ENCODE measurements at regions not wholly inside any gene's neighbourhood (a gene's known extent, or its start where the extent isn't known, plus 50 kb on each side); places are given as distances from the start of the nearest gene placed in this dataset.

- DNase-seq = no peak
- Histone ChIP-seq H3K4me1 (ENCODE audit: control extremely low read depth in 1 of 4, control insufficient read depth in 4 of 4, insufficient read depth in 4 of 4, low read length in 3 of 4) (no peaks in the 10 kb centered on the region), H3K27ac (ENCODE audit: insufficient read depth in 1 of 2, low read depth in 1 of 2, low read length in 2 of 2, poor library complexity in 1 of 2, severe bottlenecking in 2 of 2) (no peak overlapping the region), H3K36me3 (ENCODE audit: control insufficient read depth in 4 of 4, insufficient read depth in 4 of 4, low read length in 3 of 4) (no peaks in the 10 kb centered on the region), H3K27me3 (replicated peaks in 2 of 5; ENCODE audit: control insufficient read depth in 4 of 5, insufficient read depth in 5 of 5, low read length in 4 of 5) (no peaks in the 10 kb centered on the region), H3K4me3 (ENCODE audit: control insufficient read depth in 1 of 7, extremely low read depth in 1 of 7, insufficient read depth in 4 of 7, low read depth in 2 of 7, low read length in 6 of 7) (no peak overlapping the region), H3K9me3 (ENCODE audit: control extremely low read depth in 1 of 5, control insufficient read depth in 4 of 5, insufficient read depth in 2 of 5, low read depth in 1 of 5, low read length in 4 of 5) (peaks cover 0 to 1% (median 0%) of the 10 kb centered on the region in 5 experiments)
- POLR2A ChIA-PET = no interaction called here
- CTCF ChIA-PET = no interaction called here
- WGBS (ENCODE audit: insufficient coverage) = 54% methylated on average over 3 of the region's 3 CpGs
Observed at GRCh38 chr12:127538316-127538715, 728.7 kb upstream of the TMEM132C start.

GRCh38 chr12:127539226-127539858 is 727.6 kb upstream of the TMEM132C start:
- H3K27ac ChIP-seq (ENCODE audit: insufficient read depth in 1 of 2, low read depth in 1 of 2, low read length in 2 of 2, poor library complexity in 1 of 2, severe bottlenecking in 2 of 2) = no peak overlapping the region
- H3K36me3 ChIP-seq (ENCODE audit: control insufficient read depth in 4 of 4, insufficient read depth in 4 of 4, low read length in 3 of 4) = no peaks in the 10 kb centered on the region
- H3K4me3 ChIP-seq (ENCODE audit: control insufficient read depth in 1 of 7, extremely low read depth in 1 of 7, insufficient read depth in 4 of 7, low read depth in 2 of 7, low read length in 6 of 7) = no peak overlapping the region
- ChIA-PET CTCF (no interaction called here), POLR2A (no interaction called here)
- H3K9me3 ChIP-seq (ENCODE audit: control extremely low read depth in 1 of 5, control insufficient read depth in 4 of 5, insufficient read depth in 2 of 5, low read depth in 1 of 5, low read length in 4 of 5) = peaks cover 0 to 1% (median 0%) of the 10 kb centered on the region in 5 experiments
- no peaks in the 10 kb centered on the region for H3K27me3 ChIP-seq (replicated peaks in 2 of 5; ENCODE audit: control insufficient read depth in 4 of 5, insufficient read depth in 5 of 5, low read length in 4 of 5)
- no peak for DNase-seq
- WGBS (ENCODE audit: insufficient coverage) = 82% methylated on average over 10 of the region's 12 CpGs
- H3K4me1 ChIP-seq (ENCODE audit: control extremely low read depth in 1 of 4, control insufficient read depth in 4 of 4, insufficient read depth in 4 of 4, low read length in 3 of 4) = no peaks in the 10 kb centered on the region

DNA sequence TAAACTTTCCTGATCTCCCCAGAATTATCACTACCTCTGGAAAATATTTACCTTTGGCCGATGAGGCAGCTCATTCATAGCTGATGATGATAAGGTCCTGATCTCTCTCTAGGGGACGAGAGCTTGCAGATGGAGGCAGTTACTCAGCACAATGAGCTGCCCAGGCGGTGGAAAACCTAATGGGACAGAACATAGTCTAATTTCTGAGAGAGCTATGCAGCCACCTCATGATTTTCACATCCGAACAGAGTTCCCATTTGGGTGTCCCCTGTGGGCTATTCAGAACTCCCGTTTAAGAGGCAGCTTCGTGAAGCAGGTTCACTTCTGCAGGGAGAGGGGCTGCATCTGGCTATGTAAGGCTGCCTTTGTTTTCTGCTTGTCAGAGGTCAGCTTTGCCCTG is 724.6 kb upstream of the TMEM132C start:
- no peaks in the 10 kb centered on the region for H3K36me3 ChIP-seq (ENCODE audit: control insufficient read depth in 4 of 4, insufficient read depth in 4 of 4, low read length in 3 of 4)
- ChIA-PET POLR2A (no interaction called here), CTCF (no interaction called here)
- 96% methylated on average over 6 of the region's 6 CpGs for WGBS (ENCODE audit: insufficient coverage)
- no peaks in the 10 kb centered on the region for H3K4me1 ChIP-seq (ENCODE audit: control extremely low read depth in 1 of 4, control insufficient read depth in 4 of 4, insufficient read depth in 4 of 4, low read length in 3 of 4)
- no peak for DNase-seq
- no peak overlapping the region for H3K27ac ChIP-seq (ENCODE audit: insufficient read depth in 1 of 2, low read depth in 1 of 2, low read length in 2 of 2, poor library complexity in 1 of 2, severe bottlenecking in 2 of 2)
- peaks cover 0 to 1% (median 0%) of the 10 kb centered on the region in 5 experiments for H3K9me3 ChIP-seq (ENCODE audit: control extremely low read depth in 1 of 5, control insufficient read depth in 4 of 5, insufficient read depth in 2 of 5, low read depth in 1 of 5, low read length in 4 of 5)
- H3K4me3 ChIP-seq (ENCODE audit: control insufficient read depth in 1 of 7, extremely low read depth in 1 of 7, insufficient read depth in 4 of 7, low read depth in 2 of 7, low read length in 6 of 7) = no peak overlapping the region
- no peaks in the 10 kb centered on the region for H3K27me3 ChIP-seq (replicated peaks in 2 of 5; ENCODE audit: control insufficient read depth in 4 of 5, insufficient read depth in 5 of 5, low read length in 4 of 5)

GRCh38 chr12:127542931-127543330 is 724.0 kb upstream of the TMEM132C start:
- peaks cover 0 to 1% (median 0%) of the 10 kb centered on the region in 5 experiments for H3K9me3 ChIP-seq (ENCODE audit: control extremely low read depth in 1 of 5, control insufficient read depth in 4 of 5, insufficient read depth in 2 of 5, low read depth in 1 of 5, low read length in 4 of 5)
- no peak overlapping the region for H3K27ac ChIP-seq (ENCODE audit: insufficient read depth in 1 of 2, low read depth in 1 of 2, low read length in 2 of 2, poor library complexity in 1 of 2, severe bottlenecking in 2 of 2)
- DNase-seq = no peak
- peaks cover 0 to 4% (median 0%) of the 10 kb centered on the region in 5 experiments for H3K27me3 ChIP-seq (replicated peaks in 2 of 5; ENCODE audit: control insufficient read depth in 4 of 5, insufficient read depth in 5 of 5, low read length in 4 of 5)
- ChIA-PET POLR2A (no interaction called here), CTCF (no interaction called here)
- no peak overlapping the region for H3K4me3 ChIP-seq (ENCODE audit: control insufficient read depth in 1 of 7, extremely low read depth in 1 of 7, insufficient read depth in 4 of 7, low read depth in 2 of 7, low read length in 6 of 7)
- H3K36me3 ChIP-seq (ENCODE audit: control insufficient read depth in 4 of 4, insufficient read depth in 4 of 4, low read length in 3 of 4) = no peaks in the 10 kb centered on the region
- no peaks in the 10 kb centered on the region for H3K4me1 ChIP-seq (ENCODE audit: control extremely low read depth in 1 of 4, control insufficient read depth in 4 of 4, insufficient read depth in 4 of 4, low read length in 3 of 4)
- 100% methylated on average over 3 of the region's 3 CpGs for WGBS (ENCODE audit: insufficient coverage)

- H3K9me3 ChIP-seq (ENCODE audit: control extremely low read depth in 1 of 5, control insufficient read depth in 4 of 5, insufficient read depth in 2 of 5, low read depth in 1 of 5, low read length in 4 of 5) = peaks cover 0 to 3% (median 0%) of the 10 kb centered on the region in 5 experiments
- peaks cover 0 to 7% (median 0%) of the 10 kb centered on the region in 5 experiments for H3K27me3 ChIP-seq (replicated peaks in 2 of 5; ENCODE audit: control insufficient read depth in 4 of 5, insufficient read depth in 5 of 5, low read length in 4 of 5)
- H3K4me1 ChIP-seq (ENCODE audit: control extremely low read depth in 1 of 4, control insufficient read depth in 4 of 4, insufficient read depth in 4 of 4, low read length in 3 of 4) = no peaks in the 10 kb centered on the region
- DNase-seq = no peak
- ChIA-PET POLR2A (no interaction called here), CTCF (interaction anchor here (0.6 kb wide), 1 partner anchor 141 kb away, joined by 3 read pairs; no protein-coding TSS in a partner anchor)
- H3K4me3 ChIP-seq (ENCODE audit: control insufficient read depth in 1 of 7, extremely low read depth in 1 of 7, insufficient read depth in 4 of 7, low read depth in 2 of 7, low read length in 6 of 7) = no peak overlapping the region
- WGBS (ENCODE audit: insufficient coverage) = 91% methylated on average over 4 of the region's 6 CpGs
- H3K27ac ChIP-seq (ENCODE audit: insufficient read depth in 1 of 2, low read depth in 1 of 2, low read length in 2 of 2, poor library complexity in 1 of 2, severe bottlenecking in 2 of 2) = no peak overlapping the region
- no peaks in the 10 kb centered on the region for H3K36me3 ChIP-seq (ENCODE audit: control insufficient read depth in 4 of 4, insufficient read depth in 4 of 4, low read length in 3 of 4)
Observed at GRCh38 chr12:127546721-127547505, 720.1 kb upstream of the TMEM132C start.

DNA sequence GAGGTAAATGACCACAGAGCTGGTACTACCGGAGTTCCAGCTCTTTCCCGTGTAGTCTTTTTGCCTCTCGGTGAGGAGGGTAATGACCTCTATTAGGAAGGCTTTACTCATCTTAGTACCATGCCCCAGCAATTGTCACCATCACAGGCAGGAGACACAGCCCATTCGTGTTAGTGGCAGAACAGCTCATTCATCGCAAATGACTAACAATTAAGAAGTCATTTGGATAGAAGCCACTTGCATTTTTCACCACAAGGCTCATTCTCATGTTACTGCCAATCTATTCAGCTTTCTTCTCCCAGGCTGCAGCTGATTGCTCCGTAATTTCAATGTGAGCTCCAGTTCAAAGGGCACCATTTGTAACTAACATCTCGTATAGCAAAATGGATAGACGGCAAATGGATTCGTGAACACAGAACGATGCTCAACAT is 718.8 kb upstream of the TMEM132C start:
- H3K36me3 ChIP-seq (ENCODE audit: control insufficient read depth in 4 of 4, insufficient read depth in 4 of 4, low read length in 3 of 4) = no peaks in the 10 kb centered on the region
- H3K27ac ChIP-seq (ENCODE audit: insufficient read depth in 1 of 2, low read depth in 1 of 2, low read length in 2 of 2, poor library complexity in 1 of 2, severe bottlenecking in 2 of 2) = no peak overlapping the region
- peaks cover 0 to 7% (median 0%) of the 10 kb centered on the region in 5 experiments for H3K27me3 ChIP-seq (replicated peaks in 2 of 5; ENCODE audit: control insufficient read depth in 4 of 5, insufficient read depth in 5 of 5, low read length in 4 of 5)
- no peak for DNase-seq
- H3K4me3 ChIP-seq (ENCODE audit: control insufficient read depth in 1 of 7, extremely low read depth in 1 of 7, insufficient read depth in 4 of 7, low read depth in 2 of 7, low read length in 6 of 7) = no peak overlapping the region
- ChIA-PET CTCF (no interaction called here), POLR2A (no interaction called here)
- WGBS (ENCODE audit: insufficient coverage) = 58% methylated on average over 8 of the region's 10 CpGs
- no peaks in the 10 kb centered on the region for H3K4me1 ChIP-seq (ENCODE audit: control extremely low read depth in 1 of 4, control insufficient read depth in 4 of 4, insufficient read depth in 4 of 4, low read length in 3 of 4)
- H3K9me3 ChIP-seq (ENCODE audit: control extremely low read depth in 1 of 5, control insufficient read depth in 4 of 5, insufficient read depth in 2 of 5, low read depth in 1 of 5, low read length in 4 of 5) = peaks cover 0 to 5% (median 0%) of the 10 kb centered on the region in 5 experiments

GRCh38 chr12:127550271-127550670 is 716.7 kb upstream of the TMEM132C start:
- Histone ChIP-seq H3K9me3 (ENCODE audit: control extremely low read depth in 1 of 5, control insufficient read depth in 4 of 5, insufficient read depth in 2 of 5, low read depth in 1 of 5, low read length in 4 of 5) (peaks cover 0 to 5% (median 0%) of the 10 kb centered on the region in 5 experiments), H3K4me3 (ENCODE audit: control insufficient read depth in 1 of 7, extremely low read depth in 1 of 7, insufficient read depth in 4 of 7, low read depth in 2 of 7, low read length in 6 of 7) (no peak overlapping the region), H3K4me1 (ENCODE audit: control extremely low read depth in 1 of 4, control insufficient read depth in 4 of 4, insufficient read depth in 4 of 4, low read length in 3 of 4) (no peaks in the 10 kb centered on the region), H3K27ac (ENCODE audit: insufficient read depth in 1 of 2, low read depth in 1 of 2, low read length in 2 of 2, poor library complexity in 1 of 2, severe bottlenecking in 2 of 2) (no peak overlapping the region), H3K36me3 (ENCODE audit: control insufficient read depth in 4 of 4, insufficient read depth in 4 of 4, low read length in 3 of 4) (no peaks in the 10 kb centered on the region), H3K27me3 (replicated peaks in 2 of 5; ENCODE audit: control insufficient read depth in 4 of 5, insufficient read depth in 5 of 5, low read length in 4 of 5) (peaks cover 0 to 7% (median 0%) of the 10 kb centered on the region in 5 experiments)
- WGBS (ENCODE audit: insufficient coverage) = 79% methylated on average over 8 of the region's 8 CpGs
- POLR2A ChIA-PET = no interaction called here
- no peak for DNase-seq
- CTCF ChIA-PET = no interaction called here

All from common myeloid progenitor, CD34-positive (primary cell).